K562 (cell line): ENCODE measurements at regions not wholly inside any gene's neighbourhood (a gene's known extent, or its start where the extent isn't known, plus 50 kb on each side); places are given as distances from the start of the nearest gene placed in this dataset.

Source experiments
- ATAC-seq: fragments of 200-7000 bp; cut with Tn5 transposase; 3 replicates; pipeline ENCODE4 v1.9.1; 2020; ENCODE audit warnings: moderate library complexity
- BruUV-seq: library from RNA; stranded (reverse); fragments of 400-500 nt; replicated peaks from 2 replicates; lab custom pipeline; 2021; lab: Mats Ljungman, UMichigan
- CTCF ChIA-PET: fragments of 300-600 bp; formaldehyde crosslinking; extraction: SDS; loops from one replicate; lab custom pipeline; 2021; ENCODE audit warnings: low intra/inter-chr PET ratio; lab: Yijun Ruan, JAX
- POLR2A ChIA-PET: fragments of 300-600, 350-650 bp; sonication (Branson Sonifier 250); formaldehyde crosslinking; extraction: SDS; loops from one replicate; lab custom pipeline; 2021; ENCODE audit warnings: antibody characterized with exemption, inconsistent platforms; lab: Yijun Ruan, JAX
- DNase-seq, 4 experiments: peaks; one replicate each; pipeline versions ENCODE4 v3.0.0 to v3.0.0-alpha.2; 2011 to 2018; ENCODE audit warnings: low spot score in 3 of 4, mixed read lengths in 3 of 4; ENCODE audit errors: extremely low read depth in 1 of 4
- FAIRE-seq: peaks from 2 replicates; lab custom pipeline; 2011; peaks lifted over from hg19 to GRCh38; lab: Jason Lieb, UNC
- H2AFZ ChIP-seq: 2 replicates; pipeline ENCODE4 v1.6.0; 2011; ENCODE audit warnings: low read depth, low read length, control low read depth, inconsistent platforms
- H3K27ac ChIP-seq: fragments of 200-600 bp; 3 replicates; pipeline ENCODE4 v1.8.0; 2011; ENCODE audit warnings: low read depth, mild to moderate bottlenecking, control low read depth, inconsistent platforms, low read length, moderate library complexity, mixed read lengths; ENCODE audit errors: extremely low read depth
- H3K27me3 ChIP-seq, 2 experiments: fragments of 300-600 bp in 1 of 2; 2 replicates in 1 of 2; 3 replicates in 1 of 2; pipeline versions ENCODE4 v1.6.0 to v1.8.0; 2011; ENCODE audit warnings: inconsistent platforms in 2 of 2, low read length in 2 of 2, mild to moderate bottlenecking in 1 of 2, mixed read lengths in 1 of 2, moderate library complexity in 1 of 2; ENCODE audit not compliant: control insufficient read depth in 2 of 2, insufficient read depth in 2 of 2
- H3K36me3 ChIP-seq: fragments of 300-600 bp; 3 replicates; pipeline ENCODE4 v1.8.0; 2011; ENCODE audit warnings: mild to moderate bottlenecking, low read length, inconsistent platforms; ENCODE audit not compliant: control insufficient read depth, insufficient read depth
- H3K4me1 ChIP-seq, 2 experiments: fragments of 200-600 bp in 1 of 2; replicated peaks in 1 of 2; 2 replicates in 1 of 2; 3 replicates in 1 of 2; pipeline versions ENCODE4 v1.5.1 to v1.8.0; 2011; ENCODE audit warnings: inconsistent platforms in 2 of 2, low read length in 2 of 2, mild to moderate bottlenecking in 1 of 2, mixed read lengths in 1 of 2, moderate library complexity in 1 of 2; ENCODE audit not compliant: control insufficient read depth in 2 of 2, insufficient read depth in 2 of 2
- H3K4me2 ChIP-seq: 2 replicates; pipeline ENCODE4 v1.6.1; 2011; ENCODE audit warnings: low read length, control low read depth, inconsistent platforms, mixed read lengths; ENCODE audit not compliant: insufficient read depth
- H3K4me3 ChIP-seq: fragments of 200-600 bp; sonication (generic), shearing (Covaris generic); 2 replicates; pipeline ENCODE4 v1.5.1; 2016; ENCODE audit warnings: control low read depth, inconsistent platforms
- H3K79me2 ChIP-seq: fragments of 200-600 bp; 3 replicates; pipeline ENCODE4 v1.8.0; 2011; ENCODE audit warnings: low read length, inconsistent platforms; ENCODE audit not compliant: control insufficient read depth, insufficient read depth
- H3K9ac ChIP-seq, 2 experiments: 2 replicates each; pipeline versions ENCODE4 v1.6.0 to v1.6.1; 2011; ENCODE audit warnings: low read depth in 2 of 2, low read length in 2 of 2, control low read depth in 1 of 2, inconsistent platforms in 1 of 2, mild to moderate bottlenecking in 1 of 2, mixed read lengths in 1 of 2; ENCODE audit not compliant: insufficient read depth in 1 of 2
- H3K9me1 ChIP-seq: one replicate; pipeline ENCODE4 v1.6.0; 2011; ENCODE audit warnings: inconsistent platforms, mild to moderate bottlenecking, low read length, moderate library complexity; ENCODE audit not compliant: control insufficient read depth, insufficient read depth
- H3K9me3 ChIP-seq: replicated peaks from 2 replicates; pipeline ENCODE4 v1.5.1; 2011; ENCODE audit warnings: low read depth, low read length, inconsistent platforms; ENCODE audit not compliant: control insufficient read depth, insufficient read depth
- H4K20me1 ChIP-seq: replicated peaks from 2 replicates; pipeline ENCODE4 v1.6.1; 2011; ENCODE audit warnings: low read length, inconsistent platforms, mixed read lengths; ENCODE audit not compliant: control insufficient read depth, insufficient read depth
- ARID2 ChIP-seq: fragments of 450-650 bp; IDR thresholded peaks from 2 replicates; pipeline ENCODE4 v1.6.1; 2017; ENCODE audit warnings: antibody characterized with exemption, mild to moderate bottlenecking
- CBFA2T3 ChIP-seq: fragments of 450-650 bp; IDR thresholded peaks from 2 replicates; pipeline ENCODE4 v1.6.1; 2017
- CC2D1A ChIP-seq: fragments of 450-650 bp; IDR thresholded peaks from 2 replicates; pipeline ENCODE4 v1.6.1; 2017; ENCODE audit warnings: mild to moderate bottlenecking
- HDAC1 ChIP-seq, 2 experiments: fragments of 450-650 bp; IDR thresholded peaks; 2 replicates each; pipeline ENCODE4 v1.6.1; 2016 to 2017; ENCODE audit warnings: inconsistent platforms in 1 of 2, mild to moderate bottlenecking in 1 of 2, moderate library complexity in 1 of 2
- HDAC2 ChIP-seq: fragments of 450-650 bp; IDR thresholded peaks from 2 replicates; pipeline ENCODE4 v1.6.1; 2016; ENCODE audit warnings: mild to moderate bottlenecking
- HDAC6 ChIP-seq: IDR thresholded peaks from 2 replicates; pipeline ENCODE4 v1.6.1; 2012; ENCODE audit warnings: low read depth, mild to moderate bottlenecking, control low read depth, inconsistent platforms, low read length, moderate library complexity
- KDM1A ChIP-seq, 2 experiments: fragments of 450-650 bp; IDR thresholded peaks; 2 replicates each; pipeline ENCODE4 v1.6.1; 2016; ENCODE audit warnings: mild to moderate bottlenecking in 2 of 2
- MLX ChIP-seq, 2 experiments: fragments of 450-650 bp in 1 of 2; sonication (generic) in 1 of 2; formaldehyde crosslinking; conservative IDR thresholded peaks; 2 replicates each; pipeline versions ENCODE4 v1.4.0 to v1.8.1; 2020 to 2022; ENCODE audit warnings: mild to moderate bottlenecking in 1 of 2, missing genetic modification reagents in 1 of 2
- MTA2 ChIP-seq: fragments of 450-650 bp; IDR thresholded peaks from 2 replicates; pipeline ENCODE4 v1.6.1; 2016; ENCODE audit warnings: low read depth
- RCOR1 ChIP-seq, 2 experiments: IDR thresholded peaks; 2 replicates each; pipeline ENCODE4 v1.6.1; 2012; ENCODE audit warnings: low read depth in 2 of 2, low read length in 2 of 2, borderline replicate concordance in 1 of 2, improper control_type of control experiment in 1 of 2
- RUNX1 ChIP-seq: sonication (generic); IDR thresholded peaks from 2 replicates; pipeline ENCODE4 v1.6.1; 2016; ENCODE audit warnings: antibody characterized with exemption, low read depth
- TOE1 ChIP-seq, 2 experiments: fragments of 450-650 bp in 1 of 2; sonication (generic) in 1 of 2; formaldehyde crosslinking in 1 of 2; IDR thresholded peaks; 2 replicates each; pipeline versions ENCODE4 v1.7.1 to v1.8.0; 2016 to 2022; ENCODE audit warnings: borderline replicate concordance in 2 of 2, mild to moderate bottlenecking in 2 of 2, antibody characterized with exemption in 1 of 2, inconsistent platforms in 1 of 2, low read depth in 1 of 2, missing genetic modification reagents in 1 of 2, moderate library complexity in 1 of 2
- WGBS: fragments of 100-300 bp; shearing (Covaris generic); methylation state at CpG from one replicate; pipeline ENCODE4 v1.1.6; 2016; ENCODE audit warnings: low coverage, mixed read lengths; ENCODE audit not compliant: insufficient coverage; ENCODE audit errors: missing lambda C conversion rate; 5-methylcytosine and 5-hydroxymethylcytosine counted together
- in situ Hi-C: fragments of 300-500 bp; cut with MboI; formaldehyde crosslinking; loops from 4 replicates; pipeline ENCODE4 v1.15.0; 2018; ENCODE audit warnings: inconsistent platforms, mixed read lengths
- intact Hi-C: fragments of 100-400 bp; cut with micrococcal nuclease; formaldehyde crosslinking; loops from 2 replicates; pipeline ENCODE4 v1.14.2; 2022

GRCh38 chrX:40439625-40440532 lies 140.9 kb upstream of the ATP6AP2 start (continued):
- TF ChIP-seq MLX (CRISPR knock-in tag; conservative IDR thresholded peaks at IDR 0.05) (no peak), RUNX1 (no peak), HDAC6 (no peak)

GRCh38 chrX:40437348-40437747 lies 143.4 kb upstream of the ATP6AP2 start:
- in situ Hi-C loops, result no loop called here
- BruUV-seq, result no TSS peak
- DNase-seq (no peak), ATAC-seq (no peak), FAIRE-seq (no peak)
- H3K27ac ChIP-seq, result no peak overlapping the region
- H3K4me3 ChIP-seq, result no peak overlapping the region
- peaks cover 3% of the 10 kb centered on the region for H3K9me1 ChIP-seq
- no peaks in the 10 kb centered on the region for H3K9me3 ChIP-seq
- intact Hi-C loops, result no loop called here
- CTCF ChIA-PET, result no interaction called here
- 18% methylated on average over 2 of the region's 4 CpGs for WGBS
- no peaks in the 10 kb centered on the region for H3K79me2 ChIP-seq
- H3K9ac ChIP-seq, result no peak overlapping the region
- H3K4me1 ChIP-seq, result peaks cover 13 to 14% of the 10 kb centered on the region in 2 experiments; a peak in 3 of 5 replicates
- peak; percentile 48 for TF ChIP-seq CBFA2T3
- TF ChIP-seq ARID2, result no peak
- TF ChIP-seq HDAC1 (IDR thresholded peaks at IDR 0.05), result peak in 1 of 2 experiments; percentile 44; a peak in 1 of 4 replicates
- TF ChIP-seq KDM1A (IDR thresholded peaks at IDR 0.05), result peak; percentile 85
- TF ChIP-seq TOE1 (IDR thresholded peaks at IDR 0.05; ENCODE audit: borderline replicate concordance), result no peak
- no peak for TF ChIP-seq TOE1 (CRISPR knock-in tag; IDR thresholded peaks at IDR 0.05; ENCODE audit: borderline replicate concordance, low read depth)
- TF ChIP-seq HDAC2, result 0 out of 2 replicates have a peak, but pooled peaks have one; percentile 20
- no peak for TF ChIP-seq CC2D1A
- no peak for TF ChIP-seq MTA2
- TF ChIP-seq RCOR1 (IDR thresholded peaks at IDR 0.05; ENCODE audit: borderline replicate concordance in 1 of 2, low read depth in 2 of 2, low read length in 2 of 2), result peak in 1 of 2 experiments; percentile 80; a peak in 2 of 4 replicates
- TF ChIP-seq, all 486 proteins: peak for 5
- Histone ChIP-seq H3K4me2 (no peak overlapping the region), H3K36me3 (no peaks in the 10 kb centered on the region), H4K20me1 (no peaks in the 10 kb centered on the region), H3K27me3 (no peaks in the 10 kb centered on the region), H2AFZ (no peak overlapping the region)
- POLR2A ChIA-PET, result no interaction called here
